ENCODE measurements at regions not wholly inside any gene's neighbourhood (a gene's known extent, or its start where the extent isn't known, plus 50 kb on each side); places are given as distances from the start of the nearest gene placed in this dataset.

DNA sequence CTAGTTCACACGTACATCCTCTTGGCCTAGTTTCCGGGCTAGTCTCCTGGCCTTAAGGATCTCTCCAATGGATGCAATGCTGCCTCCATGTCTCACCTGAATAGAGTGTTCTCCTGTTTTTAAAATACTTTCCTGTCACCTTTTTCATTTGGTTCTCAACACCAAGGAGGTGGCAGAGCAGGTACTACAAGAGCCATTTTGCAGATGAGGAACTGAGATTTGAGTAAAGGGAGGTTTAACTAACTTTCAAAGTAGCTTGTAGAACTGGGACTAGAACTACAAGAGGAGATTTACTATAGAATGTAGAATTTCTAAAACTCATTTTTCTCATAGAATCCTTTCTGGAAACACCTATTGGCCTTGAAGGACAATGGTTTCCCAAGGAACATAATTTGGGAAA lies 97.6 kb upstream of the AP1S2 start:
- H3K4me1 ChIP-seq, result no peaks in the 10 kb centered on the region
- TF ChIP-seq, protein P1, sequence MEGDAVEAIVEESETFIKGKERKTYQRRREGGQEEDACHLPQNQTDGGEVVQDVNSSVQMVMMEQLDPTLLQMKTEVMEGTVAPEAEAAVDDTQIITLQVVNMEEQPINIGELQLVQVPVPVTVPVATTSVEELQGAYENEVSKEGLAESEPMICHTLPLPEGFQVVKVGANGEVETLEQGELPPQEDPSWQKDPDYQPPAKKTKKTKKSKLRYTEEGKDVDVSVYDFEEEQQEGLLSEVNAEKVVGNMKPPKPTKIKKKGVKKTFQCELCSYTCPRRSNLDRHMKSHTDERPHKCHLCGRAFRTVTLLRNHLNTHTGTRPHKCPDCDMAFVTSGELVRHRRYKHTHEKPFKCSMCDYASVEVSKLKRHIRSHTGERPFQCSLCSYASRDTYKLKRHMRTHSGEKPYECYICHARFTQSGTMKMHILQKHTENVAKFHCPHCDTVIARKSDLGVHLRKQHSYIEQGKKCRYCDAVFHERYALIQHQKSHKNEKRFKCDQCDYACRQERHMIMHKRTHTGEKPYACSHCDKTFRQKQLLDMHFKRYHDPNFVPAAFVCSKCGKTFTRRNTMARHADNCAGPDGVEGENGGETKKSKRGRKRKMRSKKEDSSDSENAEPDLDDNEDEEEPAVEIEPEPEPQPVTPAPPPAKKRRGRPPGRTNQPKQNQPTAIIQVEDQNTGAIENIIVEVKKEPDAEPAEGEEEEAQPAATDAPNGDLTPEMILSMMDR (IDR thresholded peaks at IDR 0.05 in 8 of 11, conservative IDR thresholded peaks at IDR 0.05 in 3 of 11), result no peak
- TF ChIP-seq POLR2A (IDR thresholded peaks at IDR 0.05) (no peak), POLR2AphosphoS5 (IDR thresholded peaks at IDR 0.05) (no peak)
- no peak for DNase-seq
- H3K36me3 ChIP-seq, result no peaks in the 10 kb centered on the region
- 85 to 100% (median 92%) methylated on average over 2 of the region's 2 CpGs for WGBS, 5 donors
- no peaks in the 10 kb centered on the region for H3K9me3 ChIP-seq
- no peak overlapping the region for H3K27ac ChIP-seq
- intact Hi-C loops (cut with DNase I; ENCODE audit: low total_unique reads), result no loop called here
- peaks cover 0 to 6% (median 0%) of the 10 kb centered on the region in 7 donors for H3K27me3 ChIP-seq (replicated peaks in 1 of 7)
- H3K4me3 ChIP-seq, result no peak overlapping the region

DNA sequence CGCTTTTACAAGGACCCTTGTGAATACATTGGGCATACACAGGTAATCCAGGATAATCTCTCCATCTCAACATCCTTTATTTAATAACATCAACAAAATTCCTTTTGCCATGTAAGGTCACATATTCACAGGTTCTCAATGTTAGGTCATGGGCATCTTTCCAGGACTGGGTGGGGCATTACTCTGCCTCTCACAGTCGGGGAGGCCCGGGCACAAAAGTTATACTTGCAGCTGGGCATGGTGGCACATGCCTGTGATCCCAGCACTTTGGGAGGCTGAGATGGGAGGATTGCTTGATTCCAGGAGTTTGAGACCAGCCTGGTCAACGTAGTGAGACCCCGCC lies 93.7 kb upstream of the AP1S2 start:
- H3K4me3 ChIP-seq, result no peak overlapping the region
- H3K27me3 ChIP-seq (replicated peaks in 1 of 7), result peaks cover 0 to 16% (median 0%) of the 10 kb centered on the region in 7 donors
- no peaks in the 10 kb centered on the region for H3K9me3 ChIP-seq
- no peak for DNase-seq
- no peaks in the 10 kb centered on the region for H3K36me3 ChIP-seq
- H3K4me1 ChIP-seq, result no peaks in the 10 kb centered on the region
- no peak overlapping the region for H3K27ac ChIP-seq
- 83 to 93% (median 86%) methylated on average over 5 of the region's 5 CpGs for WGBS, 5 donors
- intact Hi-C loops (cut with DNase I; ENCODE audit: low total_unique reads), result no loop called here
- TF ChIP-seq POLR2AphosphoS5 (IDR thresholded peaks at IDR 0.05) (no peak), POLR2A (IDR thresholded peaks at IDR 0.05) (no peak)
- TF ChIP-seq, protein P1 (IDR thresholded peaks at IDR 0.05 in 8 of 11, conservative IDR thresholded peaks at IDR 0.05 in 3 of 11), result no peak

DNA sequence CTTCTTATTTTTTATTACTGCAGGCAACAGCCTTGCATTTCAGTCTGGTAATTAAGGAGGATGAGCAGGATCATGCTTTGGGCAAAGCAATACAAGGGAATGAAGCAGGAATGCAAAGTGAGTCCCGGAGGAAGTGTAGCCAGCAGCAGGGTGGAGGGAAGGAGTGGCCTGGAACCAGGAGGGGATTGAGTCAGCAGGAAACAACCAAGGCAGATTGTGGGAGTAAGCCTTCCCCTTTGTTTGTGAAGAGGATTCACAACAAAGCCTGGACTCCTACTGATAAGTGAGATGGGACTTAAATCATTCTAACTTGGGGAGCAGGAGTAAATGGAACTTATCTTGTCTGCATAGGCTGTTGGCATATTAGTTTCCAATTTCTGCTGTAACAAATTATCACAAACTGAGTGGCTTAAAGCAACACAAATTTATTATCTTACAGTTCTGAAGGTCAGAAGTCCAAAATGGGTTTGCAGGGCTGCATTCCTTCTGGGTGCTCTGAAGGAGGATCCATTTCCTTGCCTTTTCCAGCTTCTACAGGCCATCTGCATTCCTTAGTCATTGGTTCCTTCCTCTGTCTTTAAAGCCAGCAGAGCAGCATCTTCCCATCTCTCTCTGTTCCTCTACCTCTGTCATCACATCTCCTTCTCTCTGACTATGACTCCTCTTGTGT lies 93.2 kb upstream of the AP1S2 start:
- Histone ChIP-seq H3K27me3 (replicated peaks in 1 of 7) (peaks cover 0 to 16% (median 0%) of the 10 kb centered on the region in 7 donors), H3K36me3 (no peaks in the 10 kb centered on the region), H3K9me3 (no peaks in the 10 kb centered on the region), H3K4me3 (no peak overlapping the region), H3K27ac (no peak overlapping the region), H3K4me1 (no peaks in the 10 kb centered on the region)
- WGBS, 5 donors, result 10 to 63% (median 53%) methylated on average over 1 of the region's 1 CpG
- TF ChIP-seq, protein P1 (IDR thresholded peaks at IDR 0.05 in 8 of 11, conservative IDR thresholded peaks at IDR 0.05 in 3 of 11), result no peak
- TF ChIP-seq POLR2A (IDR thresholded peaks at IDR 0.05) (no peak), POLR2AphosphoS5 (IDR thresholded peaks at IDR 0.05) (no peak)
- intact Hi-C loops (cut with DNase I; ENCODE audit: low total_unique reads), result no loop called here
- DNase-seq, result no peak

DNA sequence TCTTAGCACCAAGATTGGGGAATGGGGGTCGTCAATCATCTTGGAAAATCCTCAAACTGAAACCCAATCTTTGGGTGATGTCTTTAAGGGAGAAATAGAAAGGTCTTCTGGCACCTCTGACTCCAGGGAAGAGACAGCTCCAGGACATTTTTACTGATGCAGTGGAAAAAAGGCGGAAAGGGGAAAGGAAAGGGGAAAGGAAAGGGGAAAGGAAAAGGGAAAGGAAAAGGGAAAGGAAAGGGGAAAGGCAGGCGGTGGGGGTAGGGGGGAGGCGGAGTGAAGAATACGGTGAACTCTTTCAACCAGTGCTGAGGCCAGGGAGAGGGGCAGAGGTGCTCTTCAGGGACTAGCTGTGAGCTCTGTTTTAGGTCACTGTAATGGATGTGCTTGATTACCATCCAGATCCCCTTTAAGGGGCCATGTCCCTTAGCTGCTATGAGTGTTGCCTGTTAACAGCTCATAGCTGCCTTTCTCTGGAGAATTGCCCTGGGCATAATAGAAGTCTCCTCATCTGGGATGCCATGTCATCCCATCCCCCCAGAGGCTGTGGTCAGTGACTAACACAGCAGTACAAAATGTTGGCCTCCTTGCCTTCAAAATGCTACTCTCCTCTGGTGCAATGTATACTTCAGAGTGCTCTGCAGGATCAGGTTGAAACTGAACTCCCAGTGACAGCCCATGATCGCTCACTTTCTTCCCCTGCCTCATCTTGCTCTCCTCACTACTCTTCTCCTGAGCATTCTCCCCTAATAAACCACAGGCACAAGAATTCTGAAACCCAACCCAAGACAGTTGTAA lies 92.4 kb upstream of the AP1S2 start:
- H3K27ac ChIP-seq, result no peak overlapping the region
- 72 to 89% (median 86%) methylated on average over 6 of the region's 6 CpGs for WGBS, 5 donors
- H3K9me3 ChIP-seq, result no peaks in the 10 kb centered on the region
- H3K36me3 ChIP-seq, result no peaks in the 10 kb centered on the region
- H3K27me3 ChIP-seq (replicated peaks in 1 of 7), result peaks cover 0 to 16% (median 0%) of the 10 kb centered on the region in 7 donors
- H3K4me1 ChIP-seq, result no peaks in the 10 kb centered on the region
- no peak overlapping the region for H3K4me3 ChIP-seq
- DNase-seq, result no peak
- intact Hi-C loops (cut with DNase I; ENCODE audit: low total_unique reads), result no loop called here
- TF ChIP-seq POLR2AphosphoS5 (IDR thresholded peaks at IDR 0.05) (no peak), POLR2A (IDR thresholded peaks at IDR 0.05) (no peak)
- TF ChIP-seq, protein P1 (IDR thresholded peaks at IDR 0.05 in 8 of 11, conservative IDR thresholded peaks at IDR 0.05 in 3 of 11), result no peak
